K562 (cell line): ENCODE measurements at regions not wholly inside any gene's neighbourhood (a gene's known extent, or its start where the extent isn't known, plus 50 kb on each side); places are given as distances from the start of the nearest gene placed in this dataset.

Source experiments
- ATAC-seq: fragments of 200-7000 bp; cut with Tn5 transposase; 3 replicates; pipeline ENCODE4 v1.9.1; 2020; ENCODE audit warnings: moderate library complexity
- BruUV-seq: library from RNA; stranded (reverse); fragments of 400-500 nt; replicated peaks from 2 replicates; lab custom pipeline; 2021; lab: Mats Ljungman, UMichigan
- CTCF ChIA-PET: fragments of 300-600 bp; formaldehyde crosslinking; extraction: SDS; loops from one replicate; lab custom pipeline; 2021; ENCODE audit warnings: low intra/inter-chr PET ratio; lab: Yijun Ruan, JAX
- POLR2A ChIA-PET: fragments of 300-600, 350-650 bp; sonication (Branson Sonifier 250); formaldehyde crosslinking; extraction: SDS; loops from one replicate; lab custom pipeline; 2021; ENCODE audit warnings: antibody characterized with exemption, inconsistent platforms; lab: Yijun Ruan, JAX
- DNase-seq, 4 experiments: peaks; one replicate each; pipeline versions ENCODE4 v3.0.0 to v3.0.0-alpha.2; 2011 to 2018; ENCODE audit warnings: low spot score in 3 of 4, mixed read lengths in 3 of 4; ENCODE audit errors: extremely low read depth in 1 of 4
- FAIRE-seq: peaks from 2 replicates; lab custom pipeline; 2011; peaks lifted over from hg19 to GRCh38; lab: Jason Lieb, UNC
- H2AFZ ChIP-seq: 2 replicates; pipeline ENCODE4 v1.6.0; 2011; ENCODE audit warnings: low read depth, low read length, control low read depth, inconsistent platforms
- H3K27ac ChIP-seq: fragments of 200-600 bp; 3 replicates; pipeline ENCODE4 v1.8.0; 2011; ENCODE audit warnings: low read depth, mild to moderate bottlenecking, control low read depth, inconsistent platforms, low read length, moderate library complexity, mixed read lengths; ENCODE audit errors: extremely low read depth
- H3K27me3 ChIP-seq, 2 experiments: fragments of 300-600 bp in 1 of 2; 2 replicates in 1 of 2; 3 replicates in 1 of 2; pipeline versions ENCODE4 v1.6.0 to v1.8.0; 2011; ENCODE audit warnings: inconsistent platforms in 2 of 2, low read length in 2 of 2, mild to moderate bottlenecking in 1 of 2, mixed read lengths in 1 of 2, moderate library complexity in 1 of 2; ENCODE audit not compliant: control insufficient read depth in 2 of 2, insufficient read depth in 2 of 2
- H3K36me3 ChIP-seq: fragments of 300-600 bp; 3 replicates; pipeline ENCODE4 v1.8.0; 2011; ENCODE audit warnings: mild to moderate bottlenecking, low read length, inconsistent platforms; ENCODE audit not compliant: control insufficient read depth, insufficient read depth
- H3K4me1 ChIP-seq, 2 experiments: fragments of 200-600 bp in 1 of 2; replicated peaks in 1 of 2; 2 replicates in 1 of 2; 3 replicates in 1 of 2; pipeline versions ENCODE4 v1.5.1 to v1.8.0; 2011; ENCODE audit warnings: inconsistent platforms in 2 of 2, low read length in 2 of 2, mild to moderate bottlenecking in 1 of 2, mixed read lengths in 1 of 2, moderate library complexity in 1 of 2; ENCODE audit not compliant: control insufficient read depth in 2 of 2, insufficient read depth in 2 of 2
- H3K4me2 ChIP-seq: 2 replicates; pipeline ENCODE4 v1.6.1; 2011; ENCODE audit warnings: low read length, control low read depth, inconsistent platforms, mixed read lengths; ENCODE audit not compliant: insufficient read depth
- H3K4me3 ChIP-seq: fragments of 200-600 bp; sonication (generic), shearing (Covaris generic); 2 replicates; pipeline ENCODE4 v1.5.1; 2016; ENCODE audit warnings: control low read depth, inconsistent platforms
- H3K79me2 ChIP-seq: fragments of 200-600 bp; 3 replicates; pipeline ENCODE4 v1.8.0; 2011; ENCODE audit warnings: low read length, inconsistent platforms; ENCODE audit not compliant: control insufficient read depth, insufficient read depth
- H3K9ac ChIP-seq, 2 experiments: 2 replicates each; pipeline versions ENCODE4 v1.6.0 to v1.6.1; 2011; ENCODE audit warnings: low read depth in 2 of 2, low read length in 2 of 2, control low read depth in 1 of 2, inconsistent platforms in 1 of 2, mild to moderate bottlenecking in 1 of 2, mixed read lengths in 1 of 2; ENCODE audit not compliant: insufficient read depth in 1 of 2
- H3K9me1 ChIP-seq: one replicate; pipeline ENCODE4 v1.6.0; 2011; ENCODE audit warnings: inconsistent platforms, mild to moderate bottlenecking, low read length, moderate library complexity; ENCODE audit not compliant: control insufficient read depth, insufficient read depth
- H3K9me3 ChIP-seq: replicated peaks from 2 replicates; pipeline ENCODE4 v1.5.1; 2011; ENCODE audit warnings: low read depth, low read length, inconsistent platforms; ENCODE audit not compliant: control insufficient read depth, insufficient read depth
- H4K20me1 ChIP-seq: replicated peaks from 2 replicates; pipeline ENCODE4 v1.6.1; 2011; ENCODE audit warnings: low read length, inconsistent platforms, mixed read lengths; ENCODE audit not compliant: control insufficient read depth, insufficient read depth
- CBX1 ChIP-seq: sonication (generic); IDR thresholded peaks from 2 replicates; pipeline ENCODE4 v1.6.1; 2016; ENCODE audit warnings: antibody characterized with exemption, low read depth, mild to moderate bottlenecking
- CBX2 ChIP-seq: fragments of 200-600 bp; sonication (generic); IDR thresholded peaks from one replicate; pipeline ENCODE4 v1.6.1; 2012; ENCODE audit warnings: mild to moderate bottlenecking, low read length, inconsistent platforms; ENCODE audit not compliant: insufficient read depth, poor library complexity, severe bottlenecking
- MBD2 ChIP-seq: sonication (generic); IDR thresholded peaks from 2 replicates; pipeline ENCODE4 v1.6.1; 2016; ENCODE audit warnings: low read depth, borderline replicate concordance
- MEIS2 ChIP-seq: fragments of 450-650 bp; IDR thresholded peaks from 2 replicates; pipeline ENCODE4 v1.6.1; 2014; ENCODE audit warnings: mild to moderate bottlenecking; ENCODE audit not compliant: partially characterized antibody
- PBX2 ChIP-seq, 2 experiments: IDR thresholded peaks in 1 of 2; conservative IDR thresholded peaks in 1 of 2; 2 replicates each; pipeline ENCODE4 v1.6.1; 2016; ENCODE audit warnings: low read depth in 2 of 2, mild to moderate bottlenecking in 1 of 2, missing compliant biosample characterization in 1 of 2, missing genetic modification characterization in 1 of 2, moderate library complexity in 1 of 2
- TAF7 ChIP-seq: fragments of 450-650 bp; IDR thresholded peaks from 2 replicates; pipeline ENCODE4 v1.6.1; 2016; ENCODE audit warnings: missing genetic modification characterization, missing compliant biosample characterization
- TFE3 ChIP-seq: fragments of 450-650 bp; formaldehyde crosslinking; IDR thresholded peaks from 2 replicates; pipeline ENCODE4 v1.4.0; 2020; ENCODE audit warnings: mild to moderate bottlenecking, mixed read lengths
- ZBTB49 ChIP-seq: sonication (generic); formaldehyde crosslinking; IDR thresholded peaks from 2 replicates; pipeline ENCODE4 v1.8.0; 2022; ENCODE audit warnings: missing genetic modification reagents, mild to moderate bottlenecking, borderline replicate concordance
- ZNF445 ChIP-seq: fragments of 250-450 bp; sonication (Bioruptor Pico); IDR thresholded peaks from 2 replicates; pipeline ENCODE4 v1.4.0; 2020; ENCODE audit warnings: low read depth, mild to moderate bottlenecking, moderate library complexity
- ZNF609 ChIP-seq: sonication (generic); formaldehyde crosslinking; IDR thresholded peaks from 2 replicates; pipeline ENCODE4 v1.8.1; 2023; ENCODE audit warnings: missing genetic modification reagents, mild to moderate bottlenecking, borderline replicate concordance
- WGBS: fragments of 100-300 bp; shearing (Covaris generic); methylation state at CpG from one replicate; pipeline ENCODE4 v1.1.6; 2016; ENCODE audit warnings: low coverage, mixed read lengths; ENCODE audit not compliant: insufficient coverage; ENCODE audit errors: missing lambda C conversion rate; 5-methylcytosine and 5-hydroxymethylcytosine counted together
- in situ Hi-C: fragments of 300-500 bp; cut with MboI; formaldehyde crosslinking; loops from 4 replicates; pipeline ENCODE4 v1.15.0; 2018; ENCODE audit warnings: inconsistent platforms, mixed read lengths
- intact Hi-C: fragments of 100-400 bp; cut with micrococcal nuclease; formaldehyde crosslinking; loops from 2 replicates; pipeline ENCODE4 v1.14.2; 2022

GRCh38 chr4:26001816-26002215 is 87.8 kb downstream of the SMIM20 start:
- intact Hi-C loops (no loop called here), in situ Hi-C loops (no loop called here)
- Histone ChIP-seq H3K4me1 (no peaks in the 10 kb centered on the region), H2AFZ (no peak overlapping the region), H3K79me2 (no peaks in the 10 kb centered on the region), H4K20me1 (no peaks in the 10 kb centered on the region), H3K36me3 (no peaks in the 10 kb centered on the region), H3K4me3 (no peak overlapping the region), H3K9me1 (no peaks in the 10 kb centered on the region), H3K4me2 (no peak overlapping the region), H3K27me3 (no peaks in the 10 kb centered on the region), H3K9ac (no peak overlapping the region), H3K9me3 (no peaks in the 10 kb centered on the region), H3K27ac (no peak overlapping the region)
- 0% methylated on average over 2 of the region's 2 CpGs for WGBS
- TF ChIP-seq MBD2 = no peak
- TF ChIP-seq TAF7 (tag) = no peak
- no peak for TF ChIP-seq PBX2 (CRISPR knock-in tag; IDR thresholded peaks at IDR 0.05; ENCODE audit: low read depth)
- TF ChIP-seq PBX2 (tag; conservative IDR thresholded peaks at IDR 0.05; ENCODE audit: low read depth) = no peak
- TF ChIP-seq ZNF609 (CRISPR knock-in tag) = no peak
- TF ChIP-seq ZNF445 (CRISPR knock-in tag) = no peak
- no peak for TF ChIP-seq CBX2
- TF ChIP-seq CBX1 = no peak
- no peak for TF ChIP-seq TFE3 (CRISPR knock-in tag)
- no peak for TF ChIP-seq ZBTB49 (CRISPR knock-in tag)
- no peak for TF ChIP-seq MEIS2
- ATAC-seq (no peak), FAIRE-seq (no peak), DNase-seq (no peak)
- BruUV-seq = no TSS peak
- ChIA-PET POLR2A (interaction anchor here (1.2 kb wide), 1 partner anchor 14 kb away, joined by 3 read pairs; no protein-coding TSS in a partner anchor), CTCF (no interaction called here)
